K562 (cell line): ENCODE measurements at regions not wholly inside any gene's neighbourhood (a gene's known extent, or its start where the extent isn't known, plus 50 kb on each side); places are given as distances from the start of the nearest gene placed in this dataset.

ENCODE experiments used
- ATAC-seq: fragments of 200-7000 bp; cut with Tn5 transposase; 3 replicates; pipeline ENCODE4 v1.9.1; 2020; ENCODE audit warnings: moderate library complexity
- BruUV-seq: library from RNA; stranded (reverse); fragments of 400-500 nt; replicated peaks from 2 replicates; lab custom pipeline; 2021; lab: Mats Ljungman, UMichigan
- CTCF ChIA-PET: fragments of 300-600 bp; formaldehyde crosslinking; extraction: SDS; loops from one replicate; lab custom pipeline; 2021; ENCODE audit warnings: low intra/inter-chr PET ratio; lab: Yijun Ruan, JAX
- POLR2A ChIA-PET: fragments of 300-600, 350-650 bp; sonication (Branson Sonifier 250); formaldehyde crosslinking; extraction: SDS; loops from one replicate; lab custom pipeline; 2021; ENCODE audit warnings: antibody characterized with exemption, inconsistent platforms; lab: Yijun Ruan, JAX
- DNase-seq, 4 experiments: peaks; one replicate each; pipeline versions ENCODE4 v3.0.0 to v3.0.0-alpha.2; 2011 to 2018; ENCODE audit warnings: low spot score in 3 of 4, mixed read lengths in 3 of 4; ENCODE audit errors: extremely low read depth in 1 of 4
- FAIRE-seq: peaks from 2 replicates; lab custom pipeline; 2011; peaks lifted over from hg19 to GRCh38; lab: Jason Lieb, UNC
- H2AFZ ChIP-seq: 2 replicates; pipeline ENCODE4 v1.6.0; 2011; ENCODE audit warnings: low read depth, low read length, control low read depth, inconsistent platforms
- H3K27ac ChIP-seq: fragments of 200-600 bp; 3 replicates; pipeline ENCODE4 v1.8.0; 2011; ENCODE audit warnings: low read depth, mild to moderate bottlenecking, control low read depth, inconsistent platforms, low read length, moderate library complexity, mixed read lengths; ENCODE audit errors: extremely low read depth
- H3K27me3 ChIP-seq, 2 experiments: fragments of 300-600 bp in 1 of 2; 2 replicates in 1 of 2; 3 replicates in 1 of 2; pipeline versions ENCODE4 v1.6.0 to v1.8.0; 2011; ENCODE audit warnings: inconsistent platforms in 2 of 2, low read length in 2 of 2, mild to moderate bottlenecking in 1 of 2, mixed read lengths in 1 of 2, moderate library complexity in 1 of 2; ENCODE audit not compliant: control insufficient read depth in 2 of 2, insufficient read depth in 2 of 2
- H3K36me3 ChIP-seq: fragments of 300-600 bp; 3 replicates; pipeline ENCODE4 v1.8.0; 2011; ENCODE audit warnings: mild to moderate bottlenecking, low read length, inconsistent platforms; ENCODE audit not compliant: control insufficient read depth, insufficient read depth
- H3K4me1 ChIP-seq, 2 experiments: fragments of 200-600 bp in 1 of 2; replicated peaks in 1 of 2; 2 replicates in 1 of 2; 3 replicates in 1 of 2; pipeline versions ENCODE4 v1.5.1 to v1.8.0; 2011; ENCODE audit warnings: inconsistent platforms in 2 of 2, low read length in 2 of 2, mild to moderate bottlenecking in 1 of 2, mixed read lengths in 1 of 2, moderate library complexity in 1 of 2; ENCODE audit not compliant: control insufficient read depth in 2 of 2, insufficient read depth in 2 of 2
- H3K4me2 ChIP-seq: 2 replicates; pipeline ENCODE4 v1.6.1; 2011; ENCODE audit warnings: low read length, control low read depth, inconsistent platforms, mixed read lengths; ENCODE audit not compliant: insufficient read depth
- H3K4me3 ChIP-seq: fragments of 200-600 bp; sonication (generic), shearing (Covaris generic); 2 replicates; pipeline ENCODE4 v1.5.1; 2016; ENCODE audit warnings: control low read depth, inconsistent platforms
- H3K79me2 ChIP-seq: fragments of 200-600 bp; 3 replicates; pipeline ENCODE4 v1.8.0; 2011; ENCODE audit warnings: low read length, inconsistent platforms; ENCODE audit not compliant: control insufficient read depth, insufficient read depth
- H3K9ac ChIP-seq, 2 experiments: 2 replicates each; pipeline versions ENCODE4 v1.6.0 to v1.6.1; 2011; ENCODE audit warnings: low read depth in 2 of 2, low read length in 2 of 2, control low read depth in 1 of 2, inconsistent platforms in 1 of 2, mild to moderate bottlenecking in 1 of 2, mixed read lengths in 1 of 2; ENCODE audit not compliant: insufficient read depth in 1 of 2
- H3K9me1 ChIP-seq: one replicate; pipeline ENCODE4 v1.6.0; 2011; ENCODE audit warnings: inconsistent platforms, mild to moderate bottlenecking, low read length, moderate library complexity; ENCODE audit not compliant: control insufficient read depth, insufficient read depth
- H3K9me3 ChIP-seq: replicated peaks from 2 replicates; pipeline ENCODE4 v1.5.1; 2011; ENCODE audit warnings: low read depth, low read length, inconsistent platforms; ENCODE audit not compliant: control insufficient read depth, insufficient read depth
- H4K20me1 ChIP-seq: replicated peaks from 2 replicates; pipeline ENCODE4 v1.6.1; 2011; ENCODE audit warnings: low read length, inconsistent platforms, mixed read lengths; ENCODE audit not compliant: control insufficient read depth, insufficient read depth
- ATF3 ChIP-seq, 2 experiments: fragments of 450-650 bp in 1 of 2; sonication (generic) in 1 of 2; formaldehyde crosslinking in 1 of 2; IDR thresholded peaks in 1 of 2; conservative IDR thresholded peaks in 1 of 2; 2 replicates each; pipeline versions ENCODE4 v1.6.1 to v1.8.1; 2016 to 2023; ENCODE audit warnings: mild to moderate bottlenecking in 2 of 2, moderate library complexity in 2 of 2, inconsistent platforms in 1 of 2, missing genetic modification reagents in 1 of 2
- MAX ChIP-seq: sonication (generic); formaldehyde crosslinking; IDR thresholded peaks from 2 replicates; pipeline ENCODE4 v1.9.0; 2022; ENCODE audit warnings: mild to moderate bottlenecking, missing genetic modification reagents
- NFIC ChIP-seq: fragments of 450-650 bp; IDR thresholded peaks from 2 replicates; pipeline ENCODE4 v1.6.1; 2017; ENCODE audit warnings: mild to moderate bottlenecking, inconsistent platforms
- RBFOX2 ChIP-seq: fragments of 200-400 bp; formaldehyde crosslinking; IDR thresholded peaks from 2 replicates; pipeline ENCODE4 v1.6.1; 2017; ENCODE audit warnings: low read depth, mild to moderate bottlenecking, low read length, moderate library complexity
- SREBF1 ChIP-seq: fragments of 150-350 bp; IDR thresholded peaks from 2 replicates; pipeline ENCODE4 v1.6.1; 2014; ENCODE audit warnings: antibody characterized with exemption, low read depth, low read length, borderline replicate concordance
- TAF1 ChIP-seq: IDR thresholded peaks from 2 replicates; pipeline ENCODE4 v1.6.1; 2011; ENCODE audit warnings: mild to moderate bottlenecking, low read length, moderate library complexity; ENCODE audit not compliant: insufficient read depth, control insufficient read depth, severe bottlenecking; ENCODE audit errors: extremely low read depth
- ZNF668 ChIP-seq: fragments of 250-450 bp; sonication (Bioruptor Pico); IDR thresholded peaks from 2 replicates; pipeline ENCODE4 v1.8.0; 2022; ENCODE audit warnings: mild to moderate bottlenecking, inconsistent platforms
- WGBS: fragments of 100-300 bp; shearing (Covaris generic); methylation state at CpG from one replicate; pipeline ENCODE4 v1.1.6; 2016; ENCODE audit warnings: low coverage, mixed read lengths; ENCODE audit not compliant: insufficient coverage; ENCODE audit errors: missing lambda C conversion rate; 5-methylcytosine and 5-hydroxymethylcytosine counted together
- in situ Hi-C: fragments of 300-500 bp; cut with MboI; formaldehyde crosslinking; loops from 4 replicates; pipeline ENCODE4 v1.15.0; 2018; ENCODE audit warnings: inconsistent platforms, mixed read lengths
- intact Hi-C: fragments of 100-400 bp; cut with micrococcal nuclease; formaldehyde crosslinking; loops from 2 replicates; pipeline ENCODE4 v1.14.2; 2022

- no peak for TF ChIP-seq TAF1
- peak; percentile 37 for TF ChIP-seq ATF3 (IDR thresholded peaks at IDR 0.05)
- no peak for TF ChIP-seq ATF3 (CRISPR knock-in tag; conservative IDR thresholded peaks at IDR 0.05)
- TF ChIP-seq SREBF1: no peak
- 0 out of 2 replicates have a peak, but pooled peaks have one; percentile 13 for TF ChIP-seq MAX (CRISPR knock-in tag)
- no peak for TF ChIP-seq RBFOX2
- TF ChIP-seq, all 486 proteins: peak for 4
Observed at GRCh38 chr5:133818031-133818431, 150.4 kb downstream of the C5orf15 start (continued).

- in situ Hi-C loops: no loop called here
- Histone ChIP-seq H3K36me3 (no peaks in the 10 kb centered on the region), H4K20me1 (peaks cover 5% of the 10 kb centered on the region; the same call in 1 of the 2 replicates), H3K27ac (no peak overlapping the region), H3K4me3 (no peak overlapping the region), H3K4me2 (no peak overlapping the region), H3K4me1 (no peaks in the 10 kb centered on the region), H2AFZ (no peak overlapping the region), H3K27me3 (peaks cover 41 to 48% of the 10 kb centered on the region in 2 experiments), H3K9me1 (peaks cover 3% of the 10 kb centered on the region), H3K9ac (no peak overlapping the region), H3K79me2 (no peaks in the 10 kb centered on the region), H3K9me3 (no peaks in the 10 kb centered on the region)
- WGBS: 0% methylated on average over 2 of the region's 2 CpGs
- intact Hi-C loops: no loop called here
- ATAC-seq: no peak
- DNase-seq: no peak
- no TSS peak for BruUV-seq
- CTCF ChIA-PET: no interaction called here
- TF ChIP-seq ZNF668 (CRISPR knock-in tag) (no peak), NFIC (peak; percentile 47; the same call in 1 of the 2 replicates)
- no peak for FAIRE-seq
- POLR2A ChIA-PET: no interaction called here
Observed at GRCh38 chr5:133817456-133817855, 151.0 kb downstream of the C5orf15 start.
